ENCODE measurements at regions not wholly inside any gene's neighbourhood (a gene's known extent, or its start where the extent isn't known, plus 50 kb on each side); places are given as distances from the start of the nearest gene placed in this dataset.

DNA sequence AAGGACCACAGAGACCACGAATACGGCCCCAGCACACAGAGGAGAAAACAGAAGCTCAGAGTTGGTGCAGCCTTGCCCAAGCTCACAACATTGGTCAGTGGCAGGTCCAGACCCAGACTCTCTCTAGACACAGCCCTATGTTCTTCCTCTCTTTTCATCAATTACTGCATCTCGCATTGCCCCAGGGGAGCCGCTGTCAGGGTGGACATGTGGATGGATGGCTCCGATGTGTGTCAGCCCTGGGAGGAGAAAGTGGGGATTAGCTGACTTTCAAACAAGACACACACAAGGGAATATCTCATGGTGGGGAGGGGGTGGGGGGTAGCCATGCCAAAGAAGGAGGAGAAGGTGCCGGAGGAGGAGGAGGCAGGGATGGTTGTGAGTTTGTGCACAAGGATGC lies 556.8 kb downstream of the NPHP4 start:
- H3K9me3 Mint-ChIP-seq: peaks cover 14% of the 10 kb centered on the region
- H3K27me3 Mint-ChIP-seq: peaks cover 2% of the 10 kb centered on the region
- H3K36me3 Mint-ChIP-seq: peaks cover 7% of the 10 kb centered on the region

DNA sequence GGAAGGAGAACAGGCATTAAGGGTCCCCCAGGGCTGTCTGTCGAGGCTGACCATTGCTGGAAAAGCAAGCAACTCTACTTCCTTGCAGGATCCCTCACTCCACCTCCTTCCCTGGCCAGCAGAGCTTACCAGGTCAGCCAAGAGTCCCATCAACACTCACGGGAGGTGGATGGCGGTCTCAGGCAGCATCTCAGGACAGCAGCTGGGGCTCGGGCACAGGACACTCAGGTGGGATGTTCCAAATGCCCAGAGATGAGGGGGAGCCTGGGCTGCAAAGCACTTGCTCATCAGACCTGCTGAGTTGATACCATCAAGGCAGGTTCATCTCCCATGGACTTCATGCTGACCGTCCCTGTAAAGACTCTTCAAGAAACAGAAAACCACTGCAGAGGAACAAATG lies 559.8 kb downstream of the NPHP4 start:
- H3K36me3 Mint-ChIP-seq: peaks cover 1% of the 10 kb centered on the region
- no peak overlapping the region for H3K4me3 Mint-ChIP-seq
- H3K4me1 Mint-ChIP-seq: peaks cover 9% of the 10 kb centered on the region
- no peaks in the 10 kb centered on the region for H3K9me3 Mint-ChIP-seq
- no peak overlapping the region for H3K27ac Mint-ChIP-seq
- peaks cover 3% of the 10 kb centered on the region for H3K27me3 Mint-ChIP-seq

More for the DNA sequence above, 556.8 kb downstream of the NPHP4 start:
- Mint-ChIP-seq H3K4me3 (no peak overlapping the region), H3K27ac (no peak overlapping the region), H3K4me1 (no peaks in the 10 kb centered on the region)

GRCh38 chr1:5430911-5431697 lies 561.1 kb downstream of the NPHP4 start:
- peaks cover 9% of the 10 kb centered on the region for H3K4me1 Mint-ChIP-seq
- no peaks in the 10 kb centered on the region for H3K9me3 Mint-ChIP-seq
- H3K27me3 Mint-ChIP-seq: peaks cover 3% of the 10 kb centered on the region

DNA sequence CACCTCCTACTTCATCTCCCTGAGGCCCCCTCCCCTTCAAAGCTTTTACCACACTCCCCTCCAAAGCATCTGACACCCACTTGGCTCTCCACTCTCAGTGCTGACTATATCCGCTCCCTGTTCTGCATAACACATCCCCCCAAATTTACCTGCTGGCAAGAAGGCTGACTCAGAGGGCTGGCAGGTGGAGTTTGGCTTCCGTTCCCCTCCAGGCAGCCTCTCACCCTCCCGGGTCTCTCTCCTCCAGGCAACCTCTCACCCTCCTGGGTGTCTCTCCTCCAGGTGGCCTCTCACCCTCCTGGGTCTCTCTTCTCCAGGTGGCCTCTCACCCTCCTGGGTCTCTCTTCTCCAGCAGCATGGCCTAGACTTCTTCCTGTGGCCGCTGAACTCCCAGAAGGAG lies 562.1 kb downstream of the NPHP4 start:
- Mint-ChIP-seq H3K4me3 (no peak overlapping the region), H3K27ac (peak overlapping the region; percentile 12), H3K9me3 (no peaks in the 10 kb centered on the region), H3K27me3 (peaks cover 3% of the 10 kb centered on the region), H3K36me3 (no peaks in the 10 kb centered on the region), H3K4me1 (peaks cover 10% of the 10 kb centered on the region)

More at GRCh38 chr1:5430911-5431697, 561.1 kb downstream of the NPHP4 start:
- Mint-ChIP-seq H3K27ac (no peak overlapping the region), H3K36me3 (no peaks in the 10 kb centered on the region), H3K4me3 (no peak overlapping the region)

DNA sequence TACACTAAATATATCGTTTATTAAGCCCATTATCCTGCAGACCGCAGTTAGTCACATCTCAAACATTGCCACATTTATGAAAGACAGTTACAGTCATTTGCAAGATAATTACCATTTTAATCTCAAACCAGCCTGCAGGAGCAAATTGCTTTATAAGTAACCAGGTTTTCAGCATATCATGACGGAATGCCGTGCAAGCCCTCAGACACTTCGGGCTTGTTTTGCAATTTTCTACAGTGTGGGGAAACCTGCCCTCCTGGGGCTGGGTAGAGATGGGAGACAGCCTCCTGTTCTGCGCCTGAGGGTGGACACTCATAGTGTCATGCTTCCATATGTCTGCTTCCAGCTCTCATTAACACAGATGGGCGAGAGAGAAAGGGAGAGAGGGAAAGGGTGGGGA lies 563.9 kb downstream of the NPHP4 start:
- Mint-ChIP-seq H3K4me3 (no peak overlapping the region), H3K36me3 (no peaks in the 10 kb centered on the region)

GRCh38 chr1:5427026-5427613 lies 565.1 kb downstream of the NPHP4 start:
- H3K9me3 Mint-ChIP-seq: no peaks in the 10 kb centered on the region
- no peak overlapping the region for H3K4me3 Mint-ChIP-seq
- peaks cover 3% of the 10 kb centered on the region for H3K27me3 Mint-ChIP-seq
- H3K36me3 Mint-ChIP-seq: no peaks in the 10 kb centered on the region
- H3K4me1 Mint-ChIP-seq: peaks cover 34% of the 10 kb centered on the region
- H3K27ac Mint-ChIP-seq: no peak overlapping the region

More for the DNA sequence above, 563.9 kb downstream of the NPHP4 start:
- Mint-ChIP-seq H3K27ac (no peak overlapping the region), H3K9me3 (no peaks in the 10 kb centered on the region), H3K4me1 (peaks cover 22% of the 10 kb centered on the region), H3K27me3 (peaks cover 3% of the 10 kb centered on the region)

- Mint-ChIP-seq H3K27me3 (peaks cover 3% of the 10 kb centered on the region), H3K27ac (no peak overlapping the region), H3K9me3 (no peaks in the 10 kb centered on the region)
Measured at GRCh38 chr1:5424802-5425703, 567.2 kb downstream of the NPHP4 start.

DNA sequence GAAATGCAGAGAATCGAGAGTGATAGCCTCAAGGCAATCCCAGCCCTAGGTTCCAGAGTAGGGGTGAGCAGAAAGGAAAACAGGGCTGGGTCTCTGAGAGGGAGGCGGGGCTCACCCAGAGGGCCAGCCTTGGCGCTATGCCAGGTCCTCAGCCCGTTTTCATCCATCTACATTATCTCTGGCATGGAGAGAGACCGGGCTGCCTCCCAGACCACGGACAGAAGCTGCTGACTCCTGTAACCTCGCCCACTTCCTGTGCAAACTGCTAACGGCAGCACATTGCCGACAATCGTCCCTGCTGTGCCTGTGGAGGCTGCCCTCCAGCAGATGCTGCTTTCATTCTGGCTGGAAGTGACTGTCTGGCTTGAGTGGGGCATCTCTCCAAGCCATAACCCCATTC lies 569.1 kb downstream of the NPHP4 start:
- H3K4me3 Mint-ChIP-seq: peak overlapping the region; percentile 12
- no peaks in the 10 kb centered on the region for H3K36me3 Mint-ChIP-seq
- H3K9me3 Mint-ChIP-seq: no peaks in the 10 kb centered on the region
- no peak overlapping the region for H3K27ac Mint-ChIP-seq
- peaks cover 3% of the 10 kb centered on the region for H3K27me3 Mint-ChIP-seq
- H3K4me1 Mint-ChIP-seq: peaks cover 31% of the 10 kb centered on the region

More at GRCh38 chr1:5424802-5425703, 567.2 kb downstream of the NPHP4 start:
- no peaks in the 10 kb centered on the region for H3K36me3 Mint-ChIP-seq
- peaks cover 39% of the 10 kb centered on the region for H3K4me1 Mint-ChIP-seq
- no peak overlapping the region for H3K4me3 Mint-ChIP-seq

DNA sequence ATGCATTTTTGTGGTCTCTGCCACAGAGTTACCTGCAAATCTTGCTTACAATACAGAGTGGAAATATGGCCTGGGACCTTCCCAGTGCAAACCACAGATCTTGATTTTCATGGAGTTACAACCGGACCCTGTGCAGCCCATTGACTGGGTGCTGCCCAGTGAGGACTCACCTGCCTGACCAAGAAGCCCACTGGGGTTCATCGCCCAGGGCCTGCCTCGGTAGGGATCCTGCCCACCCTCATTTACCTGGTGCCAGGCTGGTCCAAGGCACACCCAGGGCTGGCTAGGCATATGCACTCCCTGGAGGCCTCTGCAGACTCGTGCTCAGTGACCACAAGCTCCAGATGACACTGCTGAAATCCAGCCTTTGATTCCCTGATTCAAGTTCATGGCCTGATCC lies 572.7 kb downstream of the NPHP4 start:
- no peaks in the 10 kb centered on the region for H3K27me3 Mint-ChIP-seq
- no peak overlapping the region for H3K4me3 Mint-ChIP-seq
- no peak overlapping the region for H3K27ac Mint-ChIP-seq
- H3K36me3 Mint-ChIP-seq: no peaks in the 10 kb centered on the region
- H3K4me1 Mint-ChIP-seq: peaks cover 29% of the 10 kb centered on the region
- no peaks in the 10 kb centered on the region for H3K9me3 Mint-ChIP-seq

GRCh38 chr1:5416518-5416917 lies 575.7 kb downstream of the NPHP4 start:
- no peak overlapping the region for H3K27ac Mint-ChIP-seq
- H3K4me3 Mint-ChIP-seq: no peak overlapping the region
- H3K4me1 Mint-ChIP-seq: peaks cover 4% of the 10 kb centered on the region
- H3K36me3 Mint-ChIP-seq: no peaks in the 10 kb centered on the region
- no peaks in the 10 kb centered on the region for H3K9me3 Mint-ChIP-seq
- no peaks in the 10 kb centered on the region for H3K27me3 Mint-ChIP-seq

GRCh38 chr1:5415606-5416005 lies 576.6 kb downstream of the NPHP4 start:
- H3K27ac Mint-ChIP-seq: no peak overlapping the region
- H3K9me3 Mint-ChIP-seq: no peaks in the 10 kb centered on the region
- peaks cover 8% of the 10 kb centered on the region for H3K4me1 Mint-ChIP-seq
- no peaks in the 10 kb centered on the region for H3K36me3 Mint-ChIP-seq
- H3K4me3 Mint-ChIP-seq: no peak overlapping the region
- no peaks in the 10 kb centered on the region for H3K27me3 Mint-ChIP-seq

- H3K36me3 Mint-ChIP-seq: no peaks in the 10 kb centered on the region
- peaks cover 5% of the 10 kb centered on the region for H3K4me1 Mint-ChIP-seq
- no peak overlapping the region for H3K4me3 Mint-ChIP-seq
- H3K9me3 Mint-ChIP-seq: no peaks in the 10 kb centered on the region
- no peak overlapping the region for H3K27ac Mint-ChIP-seq
- H3K27me3 Mint-ChIP-seq: no peaks in the 10 kb centered on the region
Measured at GRCh38 chr1:5410652-5411051, 581.6 kb downstream of the NPHP4 start.

GRCh38 chr1:5408401-5408800 lies 583.8 kb downstream of the NPHP4 start:
- Mint-ChIP-seq H3K27me3 (no peaks in the 10 kb centered on the region), H3K27ac (no peak overlapping the region), H3K4me3 (no peak overlapping the region), H3K4me1 (peaks cover 5% of the 10 kb centered on the region), H3K36me3 (no peaks in the 10 kb centered on the region), H3K9me3 (no peaks in the 10 kb centered on the region)

DNA sequence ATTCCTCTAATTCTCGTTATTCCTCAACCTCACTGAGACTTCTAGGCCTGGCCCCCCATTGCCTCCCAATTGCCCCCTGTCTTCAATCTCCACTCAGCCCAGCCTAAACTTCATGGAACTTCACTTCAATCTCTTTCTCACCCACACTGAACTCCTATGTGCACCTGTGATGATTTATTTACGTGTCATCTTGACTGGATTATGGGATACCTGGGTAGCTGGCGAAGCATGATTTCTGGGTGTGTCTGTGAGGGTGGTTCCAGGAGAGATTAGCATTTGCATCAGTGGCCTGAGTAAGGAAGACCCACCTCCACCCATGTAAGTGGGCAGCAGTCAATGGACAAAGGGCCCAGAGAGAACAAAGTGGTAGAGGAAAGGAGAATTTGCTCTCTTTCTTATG lies 587.0 kb downstream of the NPHP4 start:
- no peaks in the 10 kb centered on the region for H3K9me3 Mint-ChIP-seq
- no peak overlapping the region for H3K4me3 Mint-ChIP-seq
- H3K4me1 Mint-ChIP-seq: peaks cover 3% of the 10 kb centered on the region
- H3K27ac Mint-ChIP-seq: no peak overlapping the region
- H3K27me3 Mint-ChIP-seq: no peaks in the 10 kb centered on the region
- H3K36me3 Mint-ChIP-seq: no peaks in the 10 kb centered on the region

GRCh38 chr1:5404412-5405203 lies 587.6 kb downstream of the NPHP4 start:
- H3K27me3 Mint-ChIP-seq: no peaks in the 10 kb centered on the region
- no peak overlapping the region for H3K4me3 Mint-ChIP-seq
- no peaks in the 10 kb centered on the region for H3K36me3 Mint-ChIP-seq
- peaks cover 9% of the 10 kb centered on the region for H3K4me1 Mint-ChIP-seq
- no peaks in the 10 kb centered on the region for H3K9me3 Mint-ChIP-seq
- no peak overlapping the region for H3K27ac Mint-ChIP-seq

All from activated naive CD4-positive, alpha-beta T cell treated with anti-CD3 and anti-CD28 coated beads, Interleukin-2, amount 50 U/mL, for 24 hours (primary cell).